KMS-11 (cell line): ENCODE measurements at regions not wholly inside any gene's neighbourhood (a gene's known extent, or its start where the extent isn't known, plus 50 kb on each side); places are given as distances from the start of the nearest gene placed in this dataset.

Source experiments
- H2AFZ ChIP-seq: fragments of 200-600 bp; sonication (generic); 2 replicates; pipeline ENCODE4 v1.6.1; 2016; ENCODE audit warnings: antibody characterized with exemption, mixed run types, low read depth
- H3K27ac ChIP-seq: fragments of 200-600 bp; sonication (generic); 2 replicates; pipeline ENCODE4 v1.6.1; 2016; ENCODE audit warnings: mild to moderate bottlenecking, mixed run types
- H3K27me3 ChIP-seq: fragments of 200-600 bp; sonication (generic); 2 replicates; pipeline ENCODE4 v1.6.1; 2017; ENCODE audit warnings: mild to moderate bottlenecking, low read depth, mixed run types, moderate library complexity; ENCODE audit not compliant: insufficient read depth
- H3K36me3 ChIP-seq: fragments of 200-600 bp; sonication (generic); 2 replicates; pipeline ENCODE4 v1.6.1; 2017; ENCODE audit warnings: mild to moderate bottlenecking, mixed run types; ENCODE audit not compliant: insufficient read depth
- H3K4me1 ChIP-seq: fragments of 200-600 bp; sonication (generic); 2 replicates; pipeline ENCODE4 v1.6.1; 2016; ENCODE audit warnings: mild to moderate bottlenecking, low read depth, mixed run types; ENCODE audit not compliant: poor library complexity, severe bottlenecking
- H3K4me2 ChIP-seq: fragments of 200-600 bp; sonication (generic); 2 replicates; pipeline ENCODE4 v1.7.0; 2016; ENCODE audit warnings: mild to moderate bottlenecking, mixed run types
- H3K4me3 ChIP-seq: fragments of 200-600 bp; sonication (generic); IDR thresholded peaks from 2 replicates; pipeline ENCODE4 v1.6.1; 2017; ENCODE audit warnings: low read depth, low read length, mixed read lengths; ENCODE audit not compliant: insufficient read depth
- H3K79me2 ChIP-seq: fragments of 200-600 bp; sonication (generic); 2 replicates; pipeline ENCODE4 v1.6.1; 2016; ENCODE audit warnings: low read depth, mixed run types; ENCODE audit not compliant: insufficient read depth
- H3K9ac ChIP-seq: fragments of 200-600 bp; sonication (generic); 2 replicates; pipeline ENCODE4 v1.6.1; 2016; ENCODE audit warnings: mild to moderate bottlenecking, mixed run types
- H4K20me1 ChIP-seq: fragments of 200-600 bp; sonication (generic); 2 replicates; pipeline ENCODE4 v1.6.1; 2016; ENCODE audit warnings: mild to moderate bottlenecking, mixed run types; ENCODE audit not compliant: insufficient read depth
- TF ChIP-seq, protein P1 (sequence below): fragments of 200-600 bp; sonication (generic); conservative IDR thresholded peaks from 2 replicates; pipeline ENCODE4 v1.6.1; 2017; ENCODE audit warnings: low read depth, mild to moderate bottlenecking, antibody characterized with exemption, low read length, moderate library complexity, mixed read lengths

DNA sequence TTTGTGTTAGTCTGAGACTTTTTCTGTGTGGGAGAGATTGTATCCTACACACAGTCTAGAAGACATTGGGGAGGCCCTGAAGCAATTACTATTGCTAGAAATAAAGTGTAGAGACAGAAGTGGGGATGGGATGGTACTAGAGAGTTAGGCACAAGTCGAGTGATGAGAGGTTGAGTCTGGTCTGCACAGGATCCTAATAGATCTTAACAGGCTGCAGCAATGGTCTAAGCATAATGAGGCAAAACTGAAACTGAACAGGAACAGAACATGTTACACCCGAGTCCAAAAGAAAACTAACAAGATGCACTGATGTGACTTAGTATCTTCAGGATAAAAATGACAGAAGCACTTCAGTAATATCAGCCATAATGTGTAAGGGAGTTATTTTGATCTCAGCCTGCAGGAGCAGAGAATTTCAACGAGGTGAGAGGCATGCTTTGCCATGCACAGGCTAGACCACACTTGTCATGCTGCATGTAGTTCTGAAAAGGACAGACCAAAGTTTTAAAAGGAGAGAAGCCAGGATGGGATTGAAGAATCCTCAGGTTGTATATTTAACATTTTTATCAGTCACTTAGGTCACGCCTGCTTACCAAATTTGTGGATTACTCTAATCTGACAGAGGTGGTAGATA, 205.8 kb upstream of the BOD1L1 start:
- Histone ChIP-seq H3K79me2 (no peaks in the 10 kb centered on the region), H3K27me3 (no peaks in the 10 kb centered on the region), H3K36me3 (no peaks in the 10 kb centered on the region), H3K4me3 (no peak overlapping the region), H4K20me1 (no peaks in the 10 kb centered on the region), H3K27ac (no peak overlapping the region), H2AFZ (no peak overlapping the region), H3K4me1 (no peaks in the 10 kb centered on the region), H3K9ac (no peak overlapping the region), H3K4me2 (no peak overlapping the region)
- TF ChIP-seq, protein P1, sequence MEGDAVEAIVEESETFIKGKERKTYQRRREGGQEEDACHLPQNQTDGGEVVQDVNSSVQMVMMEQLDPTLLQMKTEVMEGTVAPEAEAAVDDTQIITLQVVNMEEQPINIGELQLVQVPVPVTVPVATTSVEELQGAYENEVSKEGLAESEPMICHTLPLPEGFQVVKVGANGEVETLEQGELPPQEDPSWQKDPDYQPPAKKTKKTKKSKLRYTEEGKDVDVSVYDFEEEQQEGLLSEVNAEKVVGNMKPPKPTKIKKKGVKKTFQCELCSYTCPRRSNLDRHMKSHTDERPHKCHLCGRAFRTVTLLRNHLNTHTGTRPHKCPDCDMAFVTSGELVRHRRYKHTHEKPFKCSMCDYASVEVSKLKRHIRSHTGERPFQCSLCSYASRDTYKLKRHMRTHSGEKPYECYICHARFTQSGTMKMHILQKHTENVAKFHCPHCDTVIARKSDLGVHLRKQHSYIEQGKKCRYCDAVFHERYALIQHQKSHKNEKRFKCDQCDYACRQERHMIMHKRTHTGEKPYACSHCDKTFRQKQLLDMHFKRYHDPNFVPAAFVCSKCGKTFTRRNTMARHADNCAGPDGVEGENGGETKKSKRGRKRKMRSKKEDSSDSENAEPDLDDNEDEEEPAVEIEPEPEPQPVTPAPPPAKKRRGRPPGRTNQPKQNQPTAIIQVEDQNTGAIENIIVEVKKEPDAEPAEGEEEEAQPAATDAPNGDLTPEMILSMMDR = no peak

DNA sequence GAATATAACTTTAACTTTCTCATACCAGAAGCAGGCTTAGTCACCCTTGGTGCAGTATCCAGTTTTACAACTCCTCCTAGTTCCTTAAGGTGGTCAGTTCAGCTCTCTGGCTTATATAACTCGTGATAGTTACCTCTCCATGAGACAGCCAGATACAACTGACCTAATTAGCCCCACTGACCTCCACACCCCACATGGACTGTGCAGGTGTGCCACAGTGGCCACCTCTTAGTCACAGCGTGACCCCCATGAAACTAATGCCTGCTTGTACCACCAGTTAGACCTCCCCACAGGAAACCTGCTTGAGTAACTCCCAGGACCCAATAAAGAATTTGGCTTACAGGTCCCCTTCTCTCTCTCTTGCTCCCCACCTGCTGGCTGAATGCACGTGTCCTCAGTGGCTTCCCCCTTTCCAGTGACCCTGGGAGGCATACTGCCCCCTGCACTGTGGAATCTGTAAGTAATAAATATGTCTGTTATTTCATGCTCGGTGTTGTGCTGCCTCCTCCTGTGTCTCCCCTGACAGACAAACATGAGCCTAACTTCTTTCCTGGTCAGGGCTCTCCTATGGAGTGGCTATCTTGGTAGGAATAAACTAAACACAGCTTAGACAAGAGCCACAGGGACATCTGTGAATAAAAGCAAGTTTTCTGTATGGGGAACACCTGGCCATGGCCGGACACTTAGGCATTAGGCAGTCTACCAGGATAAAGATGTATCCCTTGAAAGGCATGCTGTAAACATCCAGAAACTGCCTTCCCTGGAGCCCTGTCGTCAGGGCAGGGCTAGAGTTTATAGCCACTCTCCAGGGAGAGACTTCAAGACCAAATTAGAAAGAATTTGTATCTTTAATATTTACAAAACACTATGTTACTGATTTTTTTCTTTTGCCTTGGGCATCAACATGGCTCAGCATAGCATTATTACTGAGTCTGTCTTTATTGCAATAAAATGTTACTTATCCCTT, 209.7 kb upstream of the BOD1L1 start:
- Histone ChIP-seq H2AFZ (no peak overlapping the region), H3K4me2 (no peak overlapping the region), H4K20me1 (no peaks in the 10 kb centered on the region), H3K27me3 (no peaks in the 10 kb centered on the region), H3K4me3 (no peak overlapping the region), H3K9ac (no peak overlapping the region), H3K4me1 (no peaks in the 10 kb centered on the region), H3K79me2 (no peaks in the 10 kb centered on the region), H3K27ac (no peak overlapping the region), H3K36me3 (no peaks in the 10 kb centered on the region)
- TF ChIP-seq, protein P1 = no peak

DNA sequence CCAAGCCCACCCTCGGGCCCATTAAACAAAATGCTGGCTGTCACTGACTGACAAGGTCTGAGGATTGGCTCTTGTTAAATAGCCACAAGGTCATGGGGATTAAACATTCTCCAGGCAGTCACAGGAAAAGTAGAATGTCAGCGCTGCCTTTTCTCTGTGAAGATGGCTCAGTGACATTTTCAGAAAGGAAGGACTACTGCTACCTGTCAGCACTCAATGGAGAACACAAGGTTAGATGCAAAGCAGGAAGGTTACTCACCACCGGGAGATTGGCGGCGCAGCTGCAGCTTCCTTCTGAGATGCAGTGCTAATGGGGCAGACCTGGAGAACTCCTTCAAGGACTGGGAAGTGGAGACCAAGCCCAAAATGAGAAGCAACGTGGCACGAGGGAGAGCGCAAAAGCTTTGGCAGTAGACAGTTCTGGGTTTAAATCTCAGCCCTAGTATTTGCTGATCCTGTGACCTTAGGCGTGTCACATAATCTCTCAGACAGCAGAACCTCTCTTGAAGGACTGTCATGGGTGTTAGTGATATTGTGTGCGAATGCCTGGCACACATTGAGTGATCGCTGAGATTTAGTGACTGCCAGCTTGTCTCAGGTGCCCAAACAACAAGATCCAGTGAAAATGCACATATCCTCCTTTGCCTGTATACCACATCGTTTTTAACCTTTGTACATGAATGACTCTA, 213.1 kb upstream of the BOD1L1 start:
- Histone ChIP-seq H3K79me2 (no peaks in the 10 kb centered on the region), H3K4me3 (no peak overlapping the region), H3K27ac (no peak overlapping the region), H2AFZ (no peak overlapping the region), H3K36me3 (no peaks in the 10 kb centered on the region), H3K27me3 (no peaks in the 10 kb centered on the region), H3K4me1 (no peaks in the 10 kb centered on the region), H3K4me2 (no peak overlapping the region), H4K20me1 (no peaks in the 10 kb centered on the region), H3K9ac (no peak overlapping the region)
- TF ChIP-seq, protein P1 = no peak

DNA sequence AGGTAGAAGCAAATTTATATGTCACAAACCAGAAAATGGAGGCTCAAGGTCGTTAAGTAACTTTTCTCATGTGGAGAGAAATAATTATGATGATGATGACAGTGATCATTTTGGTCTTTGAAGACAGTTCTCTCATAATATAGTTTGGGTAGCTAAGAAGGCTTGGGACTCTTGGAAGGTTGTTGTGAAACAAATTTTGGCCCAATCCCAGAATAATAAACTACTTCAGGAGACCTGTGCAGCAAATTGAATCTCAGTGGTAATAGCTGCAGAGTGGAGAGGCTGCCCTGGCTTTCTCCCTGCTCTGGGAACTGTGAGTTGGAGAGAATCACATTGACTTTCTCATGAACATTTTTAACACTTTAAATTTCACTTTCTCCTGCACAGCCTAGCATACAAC, 217.2 kb upstream of the BOD1L1 start:
- no peaks in the 10 kb centered on the region for H3K36me3 ChIP-seq
- no peaks in the 10 kb centered on the region for H3K79me2 ChIP-seq
- H3K4me3 ChIP-seq = no peak overlapping the region
- H3K27me3 ChIP-seq = no peaks in the 10 kb centered on the region
- TF ChIP-seq, protein P1 = no peak
- no peaks in the 10 kb centered on the region for H4K20me1 ChIP-seq
- H3K27ac ChIP-seq = no peak overlapping the region
- H2AFZ ChIP-seq = no peak overlapping the region
- H3K9ac ChIP-seq = no peak overlapping the region
- no peaks in the 10 kb centered on the region for H3K4me1 ChIP-seq
- H3K4me2 ChIP-seq = no peak overlapping the region
